ENCODE measurements at regions not wholly inside any gene's neighbourhood (a gene's known extent, or its start where the extent isn't known, plus 50 kb on each side); places are given as distances from the start of the nearest gene placed in this dataset.

- TF ChIP-seq CTCF (IDR thresholded peaks at IDR 0.05; ENCODE audit: low read depth, low read length) = no peak
- no peak for TF ChIP-seq POLR2A (IDR thresholded peaks at IDR 0.05; ENCODE audit: extremely low read depth, insufficient read length)
- TF ChIP-seq MAX (IDR thresholded peaks at IDR 0.05; ENCODE audit: low read depth, low read length) = no peak
These were observed 481.9 kb upstream of the FOXG1 start for GRCh38 chr14:28284546-28285300.
